HepG2 (cell line): ENCODE measurements at regions not wholly inside any gene's neighbourhood (a gene's known extent, or its start where the extent isn't known, plus 50 kb on each side); places are given as distances from the start of the nearest gene placed in this dataset.

Experiments
- ZBTB34 ChIP-seq: sonication (generic); formaldehyde crosslinking; IDR thresholded peaks from 2 replicates; pipeline ENCODE4 v1.8.0; 2022; ENCODE audit warnings: mild to moderate bottlenecking, missing genetic modification reagents
- ZFY ChIP-seq: sonication (generic); formaldehyde crosslinking; IDR thresholded peaks from 2 replicates; pipeline ENCODE4 v1.4.0; 2020; ENCODE audit warnings: missing genetic modification reagents

DNA sequence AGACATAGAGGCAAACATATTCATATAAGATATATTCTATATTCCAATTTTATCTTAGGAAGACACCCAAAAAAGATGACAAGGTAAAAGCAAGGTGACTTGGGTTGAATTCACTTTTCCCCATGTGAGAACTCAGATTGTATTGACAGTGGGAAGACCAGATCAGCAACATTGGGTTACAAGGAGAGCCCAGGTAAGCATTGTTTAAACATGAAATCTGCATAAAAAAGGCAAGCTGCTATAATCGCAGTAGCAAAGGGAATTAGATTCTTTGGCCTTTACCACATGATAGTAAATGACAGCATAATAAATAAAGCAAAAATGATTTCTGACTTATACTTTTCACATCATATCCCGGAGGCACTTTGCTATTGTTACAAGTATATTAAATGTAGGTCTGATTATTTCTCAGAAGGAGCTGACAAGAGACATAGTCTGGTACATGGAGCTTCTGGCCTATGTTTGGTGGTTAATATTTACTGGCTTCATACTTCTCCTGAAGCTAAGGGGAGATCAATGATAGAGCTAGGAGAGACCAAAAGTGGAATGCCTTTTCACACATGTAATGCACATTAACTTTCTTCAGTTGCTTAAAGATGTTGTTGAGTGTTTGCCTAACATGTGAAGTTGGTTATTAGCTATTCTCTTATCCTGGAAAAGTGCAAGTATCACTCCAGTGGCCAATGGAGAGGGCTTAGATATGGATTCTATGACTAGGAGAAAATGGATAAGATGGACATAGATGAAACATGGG, 53.1 kb upstream of the EEF1E1 start (continued):
- TF ChIP-seq ZBTB34 (no peak), ZFY (CRISPR knock-in tag) (no peak)
